Activated CD8-positive, alpha-beta memory T cell treated with anti-CD3 and anti-CD28 coated beads, Interleukin-2, amount 50 U/mL, for 4 hours (primary cell): ENCODE measurements at regions not wholly inside any gene's neighbourhood (a gene's known extent, or its start where the extent isn't known, plus 50 kb on each side); places are given as distances from the start of the nearest gene placed in this dataset.

Experiments used
- DNase-seq: peaks from one replicate; pipeline ENCODE4 v3.0.0-alpha.2; 2020

DNA sequence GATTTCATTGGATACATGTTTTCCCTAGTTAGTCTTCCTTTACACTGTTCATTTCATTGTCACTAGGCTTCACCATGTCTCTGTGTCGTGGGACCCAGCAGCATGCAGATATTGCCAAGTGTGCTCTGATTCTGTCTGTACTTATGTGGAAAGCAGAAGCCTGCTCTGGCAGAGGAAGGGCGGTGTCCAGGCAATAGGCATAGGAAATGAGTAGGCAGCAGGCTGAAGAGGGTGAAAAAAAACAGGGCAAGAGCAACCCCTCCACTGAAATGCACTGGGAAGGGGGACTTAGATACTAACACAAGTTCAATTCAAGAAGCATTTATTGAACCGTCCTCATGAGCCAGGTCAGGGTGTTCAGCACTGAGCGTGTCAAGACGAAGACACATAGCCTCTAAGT lies 85.2 kb upstream of the VAV3 start:
- no peak for DNase-seq

DNA sequence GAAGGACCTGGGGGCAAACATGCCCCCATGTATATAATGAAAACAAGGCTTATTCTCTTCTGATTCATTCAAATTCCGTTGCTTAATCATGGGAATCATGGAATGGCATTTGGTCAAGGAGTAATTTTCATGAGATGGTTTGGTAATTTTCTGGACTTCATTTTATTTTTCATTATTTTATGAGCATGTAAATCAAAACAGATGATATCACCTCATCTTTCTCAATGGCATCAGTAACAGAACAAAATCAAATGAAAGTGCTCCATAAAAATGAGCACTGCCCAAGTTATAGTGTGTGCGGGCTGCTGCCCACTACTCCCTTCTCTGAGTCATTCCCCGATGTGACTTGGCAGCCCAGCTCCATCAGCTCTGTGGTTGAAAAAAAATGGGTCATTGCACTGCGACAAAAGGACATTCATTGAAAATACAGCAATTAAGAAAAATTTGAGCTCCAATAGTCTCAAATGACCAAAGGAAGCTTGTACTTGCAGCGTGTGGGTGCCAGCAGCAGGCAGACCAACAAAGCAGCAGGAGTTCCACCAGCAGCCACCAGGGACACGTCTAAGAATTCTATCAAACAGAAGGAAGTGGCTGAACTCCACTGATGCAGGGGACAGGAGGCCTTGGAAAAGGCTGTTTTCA lies 84.3 kb upstream of the VAV3 start:
- DNase-seq: no peak

GRCh38 chr1:108048301-108049177 lies 83.6 kb upstream of the VAV3 start:
- DNase-seq: no peak

DNA sequence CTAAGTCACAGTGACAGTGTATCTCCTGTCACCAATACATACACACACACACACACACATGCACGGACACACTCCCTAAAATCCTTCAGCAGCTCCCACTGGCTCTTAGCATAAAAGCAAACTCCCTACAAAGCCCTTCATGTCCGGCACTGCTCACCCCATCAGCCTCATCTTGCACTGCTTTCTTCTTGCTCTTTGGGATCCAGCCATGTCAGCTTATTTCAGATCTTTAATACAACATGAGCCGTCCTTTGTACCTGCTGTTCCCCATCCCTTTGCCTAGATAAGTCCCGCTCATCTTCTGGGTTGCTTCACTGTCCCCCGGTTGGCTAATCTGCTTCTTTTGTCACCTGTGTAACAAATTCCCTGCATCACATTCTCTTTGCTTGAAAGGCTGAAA lies 82.1 kb upstream of the VAV3 start:
- no peak for DNase-seq

DNA sequence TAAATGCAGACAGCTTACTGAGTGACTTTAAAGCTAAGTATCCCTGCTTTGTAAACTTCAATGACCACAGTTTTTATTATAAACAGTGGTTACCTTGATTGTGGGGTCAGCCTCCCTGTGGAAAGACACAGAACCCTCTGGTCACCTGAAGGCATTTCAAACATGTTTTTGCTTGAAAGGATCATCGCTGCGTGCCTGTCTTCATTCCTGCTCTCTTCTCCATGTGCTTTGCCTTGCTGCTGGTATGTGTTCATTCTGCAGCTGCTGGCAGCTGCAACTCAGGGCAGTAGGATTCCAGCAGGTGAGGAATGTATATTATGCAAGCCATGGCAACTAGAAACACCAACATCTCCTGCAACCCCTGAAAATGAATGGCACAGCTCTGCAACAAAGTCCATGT lies 81.0 kb upstream of the VAV3 start:
- DNase-seq: no peak

DNA sequence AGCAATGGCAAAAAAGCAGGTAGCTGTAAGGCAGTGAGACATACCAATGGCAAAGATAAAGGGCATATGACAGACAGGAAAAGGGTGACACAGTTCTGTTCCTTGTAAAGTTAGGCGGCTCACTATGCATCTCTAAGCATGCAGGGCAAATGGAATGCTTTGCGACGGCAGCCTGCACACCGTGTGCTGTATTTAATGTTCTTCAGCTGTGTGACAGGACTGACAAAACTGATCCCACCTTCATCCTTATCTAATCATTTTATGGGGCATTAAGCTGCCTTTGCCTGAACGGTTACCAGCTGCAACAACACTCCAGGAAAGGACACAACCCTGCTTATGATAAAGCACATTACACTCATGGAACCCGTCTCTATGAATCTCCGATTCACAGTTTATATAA lies 80.5 kb upstream of the VAV3 start:
- no peak for DNase-seq

- no peak for DNase-seq
These were observed 79.3 kb upstream of the VAV3 start for GRCh38 chr1:108044318-108044717.

DNA sequence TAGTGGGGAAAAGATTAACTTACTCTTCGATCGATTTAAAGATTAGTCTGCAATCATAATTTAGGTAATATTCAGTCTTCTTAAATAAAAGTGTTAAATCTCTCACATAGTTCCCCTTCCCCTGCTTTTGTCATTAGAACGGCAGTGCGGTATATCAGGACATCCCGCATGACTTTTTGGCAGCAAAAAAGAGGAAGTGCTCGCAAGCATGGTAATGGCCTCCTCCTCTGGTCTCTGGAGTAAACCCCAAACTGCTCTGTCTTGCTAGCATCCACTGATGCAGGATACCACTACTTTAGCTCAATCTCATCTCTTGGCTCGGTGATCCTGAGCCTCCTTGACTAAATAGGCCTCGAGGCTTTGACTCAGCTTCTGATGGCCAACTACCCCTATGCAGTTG lies 78.7 kb upstream of the VAV3 start:
- DNase-seq: no peak

- no peak for DNase-seq
These were observed 77.6 kb upstream of the VAV3 start for GRCh38 chr1:108042610-108043009.

- DNase-seq: no peak
These were observed 76.6 kb upstream of the VAV3 start for GRCh38 chr1:108041360-108042142.

DNA sequence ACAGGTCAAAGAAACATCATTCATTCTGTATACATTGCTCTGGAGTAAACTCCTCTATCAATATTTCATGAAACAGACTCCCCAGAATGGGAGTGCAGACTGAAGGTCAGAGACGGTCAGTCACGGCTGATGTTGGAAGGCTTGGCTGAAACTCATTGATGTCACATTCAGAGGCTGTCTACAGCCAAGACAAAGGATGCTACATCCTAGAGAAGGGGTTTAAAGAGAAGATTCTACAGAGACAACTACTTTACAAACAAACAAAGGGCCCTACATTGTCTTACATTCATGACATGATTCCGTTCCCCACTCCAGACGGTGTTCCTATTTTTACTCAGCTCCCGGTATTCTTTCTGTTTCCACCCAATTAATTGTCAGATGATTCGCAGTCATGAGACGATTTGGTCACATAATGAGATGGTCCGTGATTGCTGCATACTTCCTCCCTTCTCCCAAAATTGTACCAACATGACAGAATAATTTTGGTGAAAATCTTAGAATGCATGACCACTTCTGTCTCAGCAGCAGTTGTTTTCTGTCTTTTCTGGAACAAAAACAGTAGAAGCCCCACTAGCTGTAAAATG lies 73.8 kb upstream of the VAV3 start:
- no peak for DNase-seq

GRCh38 chr1:108036796-108037562 lies 72.0 kb upstream of the VAV3 start:
- DNase-seq: no peak

DNA sequence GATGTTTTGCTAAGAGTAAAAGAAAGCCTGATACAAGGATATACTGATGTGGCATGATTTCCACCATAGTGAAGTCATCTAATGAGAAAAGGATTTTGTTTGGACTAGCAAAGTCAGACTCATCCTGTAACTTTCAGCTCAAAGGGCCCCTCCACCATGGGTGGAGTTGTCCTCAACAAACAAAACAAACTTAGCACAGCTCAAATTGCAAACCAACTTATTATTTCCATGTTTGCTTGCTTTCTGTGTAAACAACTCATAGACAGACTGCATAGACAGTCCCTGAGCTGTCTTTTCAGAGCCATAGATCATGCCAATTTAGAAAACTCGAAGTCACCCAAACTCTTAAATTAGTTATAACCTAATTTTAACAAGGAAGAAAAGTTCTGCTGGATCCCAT lies 69.4 kb upstream of the VAV3 start:
- DNase-seq: no peak

DNA sequence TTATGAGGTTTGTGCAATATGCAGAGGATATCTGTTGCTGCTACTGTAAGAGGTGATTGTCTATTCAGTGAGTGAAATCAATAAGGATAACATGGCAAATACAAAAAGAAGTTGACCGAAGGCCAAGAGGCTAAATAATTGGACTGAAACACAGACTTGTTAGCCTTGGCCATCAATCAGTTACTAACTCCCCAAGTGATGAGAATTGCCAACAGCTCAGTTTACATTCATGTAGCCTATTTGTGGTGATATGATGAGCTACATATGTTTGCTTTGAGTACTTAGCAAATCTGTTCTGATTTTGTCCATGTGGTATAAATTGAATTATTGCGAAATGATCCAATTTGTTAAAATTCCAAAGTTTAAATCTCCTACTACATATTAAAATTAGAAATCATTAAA lies 68.6 kb upstream of the VAV3 start:
- no peak for DNase-seq

GRCh38 chr1:108028841-108029388 lies 63.9 kb upstream of the VAV3 start:
- DNase-seq: no peak

DNA sequence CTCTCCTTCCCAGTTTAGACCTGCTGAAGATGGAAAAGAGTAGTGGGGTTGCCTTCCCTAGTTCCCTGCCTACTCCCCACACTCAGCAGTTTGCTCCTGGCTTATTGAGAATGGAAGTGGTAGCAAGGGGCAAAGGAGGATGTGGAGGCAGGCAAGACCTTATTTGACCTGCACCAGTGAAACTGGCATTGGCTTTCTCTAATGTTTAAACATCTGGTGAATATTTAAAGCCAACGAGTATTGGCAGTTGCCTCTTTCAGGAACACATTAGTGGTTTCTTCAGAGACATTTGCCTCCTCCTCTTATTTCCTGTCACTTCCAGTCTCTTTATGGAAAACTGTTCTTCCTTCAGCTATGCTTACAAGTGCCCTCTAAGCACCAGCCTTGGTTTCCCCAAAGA lies 62.4 kb upstream of the VAV3 start:
- no peak for DNase-seq

DNA sequence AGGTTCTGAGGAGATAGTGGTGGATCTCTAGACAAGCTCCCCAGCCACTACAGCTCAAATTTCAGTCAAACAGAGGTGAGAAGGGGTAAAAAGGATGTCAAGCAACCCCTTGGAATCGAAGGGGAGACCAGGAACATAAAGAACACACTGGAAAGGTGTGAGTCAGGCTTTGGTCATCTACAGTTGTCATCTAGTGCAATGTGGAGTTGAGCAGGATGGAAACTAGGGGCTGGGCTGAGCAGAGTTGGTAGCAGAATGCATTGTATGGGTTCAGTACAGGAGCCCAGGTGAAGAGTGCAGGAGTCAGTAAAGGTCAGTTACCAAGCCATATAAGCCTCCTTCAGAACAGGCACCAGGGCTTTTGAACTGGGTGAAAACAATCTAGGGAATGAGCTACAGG lies 52.7 kb upstream of the VAV3 start:
- no peak for DNase-seq

DNA sequence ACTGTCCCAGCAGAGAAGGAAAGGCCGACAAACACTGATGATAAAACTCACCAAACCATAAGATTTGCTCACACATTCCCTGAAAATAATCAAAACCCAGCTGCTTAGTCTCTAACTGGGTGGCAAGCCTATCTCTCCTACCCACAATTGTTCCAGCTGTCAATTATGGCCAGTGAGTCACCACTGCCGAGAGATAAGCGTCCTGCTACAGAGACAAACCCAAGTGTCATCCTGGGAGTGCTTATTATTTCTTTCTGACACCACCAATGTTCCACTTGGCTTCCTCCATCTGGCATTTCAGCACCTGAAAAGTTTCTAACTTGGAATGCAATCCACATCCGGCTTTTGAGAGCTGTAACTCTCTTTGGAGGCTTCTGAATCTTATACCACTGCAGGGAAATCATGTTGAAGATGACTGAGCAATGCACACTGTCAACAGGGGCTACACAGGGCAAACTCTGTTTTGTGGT lies 51.5 kb upstream of the VAV3 start:
- no peak for DNase-seq
